Fibroblast of the conjunctiva (primary cell): ENCODE measurements at regions not wholly inside any gene's neighbourhood (a gene's known extent, or its start where the extent isn't known, plus 50 kb on each side); places are given as distances from the start of the nearest gene placed in this dataset.
"Not testable (repeated sequence)": the region's sequence is repeated elsewhere in the genome, so short reads cannot be mapped to it uniquely, and the experiment has no call there.

Experiments
- DNase-seq: peaks from one replicate; pipeline ENCODE4 v3.0.0-alpha.2; 2010; ENCODE audit warnings: low read depth

- no peak for DNase-seq
These were observed 725.3 kb upstream of the NCAM2 start for GRCh38 chr21:20272791-20273362.

DNA sequence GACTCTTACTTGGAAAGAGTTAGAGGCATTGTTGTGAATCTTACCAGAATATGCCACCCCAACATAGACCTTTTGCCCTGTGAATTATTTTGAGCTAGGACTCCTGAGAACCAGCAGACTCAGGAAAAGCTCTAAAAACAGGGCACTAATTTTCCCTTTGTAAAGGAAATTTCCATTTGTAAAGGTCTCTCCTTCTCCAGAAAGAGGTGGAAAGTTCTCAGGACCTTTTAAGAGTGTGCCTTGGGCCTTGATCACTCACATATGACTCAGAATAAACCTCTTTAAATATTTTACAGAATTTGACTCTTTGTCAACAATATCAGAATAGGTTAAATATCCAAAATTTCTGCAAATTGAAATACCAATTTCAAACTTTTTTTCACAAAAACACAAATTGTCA lies 721.8 kb upstream of the NCAM2 start:
- no peak for DNase-seq

- no peak for DNase-seq
These were observed 721.3 kb upstream of the NCAM2 start for GRCh38 chr21:20276954-20277353.

- no peak for DNase-seq
These were observed 714.4 kb upstream of the NCAM2 start for GRCh38 chr21:20283836-20284235.

GRCh38 chr21:20292280-20292679 lies 705.9 kb upstream of the NCAM2 start:
- no peak for DNase-seq

DNA sequence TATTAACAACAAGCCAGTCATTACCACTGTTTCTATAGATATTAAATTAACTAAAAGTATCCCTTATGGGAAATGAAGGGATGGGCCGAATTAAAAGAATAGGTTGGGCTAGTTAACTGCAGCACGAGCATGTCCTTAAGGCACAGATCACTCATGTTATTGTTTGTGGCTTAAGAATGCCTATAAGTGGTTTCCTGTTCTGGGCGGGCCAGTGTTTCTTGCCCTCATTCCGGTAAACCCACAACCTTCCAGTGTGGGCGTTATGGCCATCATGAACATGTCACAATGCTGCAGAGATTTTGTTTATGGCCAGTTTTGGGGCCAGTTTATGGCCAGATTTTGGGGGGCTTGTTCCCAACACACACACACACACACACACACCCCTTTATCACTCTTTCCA lies 705.4 kb upstream of the NCAM2 start:
- DNase-seq: not testable (repeated sequence)

DNA sequence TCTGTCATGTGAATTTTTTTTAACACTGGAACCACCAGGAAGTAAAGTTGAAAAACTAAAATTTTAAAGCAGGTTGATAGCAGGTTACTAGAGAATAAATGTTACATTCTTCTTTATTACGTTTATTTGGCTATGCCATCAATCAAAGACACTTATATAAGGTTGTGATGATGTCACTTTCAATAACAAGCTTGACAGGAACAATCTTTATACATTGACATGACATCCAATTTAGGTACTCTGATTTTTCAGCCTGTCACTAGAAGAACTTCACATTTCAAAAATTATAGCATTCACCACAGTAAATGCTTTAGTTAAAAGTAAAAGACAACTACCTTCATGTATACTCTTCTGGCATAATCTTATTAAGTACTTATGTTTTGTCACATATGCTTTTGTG lies 696.8 kb upstream of the NCAM2 start:
- no peak for DNase-seq

- DNase-seq: no peak
These were observed 696.1 kb upstream of the NCAM2 start for GRCh38 chr21:20302084-20302483.

- DNase-seq: no peak
These were observed 691.4 kb upstream of the NCAM2 start for GRCh38 chr21:20306836-20307235.

DNA sequence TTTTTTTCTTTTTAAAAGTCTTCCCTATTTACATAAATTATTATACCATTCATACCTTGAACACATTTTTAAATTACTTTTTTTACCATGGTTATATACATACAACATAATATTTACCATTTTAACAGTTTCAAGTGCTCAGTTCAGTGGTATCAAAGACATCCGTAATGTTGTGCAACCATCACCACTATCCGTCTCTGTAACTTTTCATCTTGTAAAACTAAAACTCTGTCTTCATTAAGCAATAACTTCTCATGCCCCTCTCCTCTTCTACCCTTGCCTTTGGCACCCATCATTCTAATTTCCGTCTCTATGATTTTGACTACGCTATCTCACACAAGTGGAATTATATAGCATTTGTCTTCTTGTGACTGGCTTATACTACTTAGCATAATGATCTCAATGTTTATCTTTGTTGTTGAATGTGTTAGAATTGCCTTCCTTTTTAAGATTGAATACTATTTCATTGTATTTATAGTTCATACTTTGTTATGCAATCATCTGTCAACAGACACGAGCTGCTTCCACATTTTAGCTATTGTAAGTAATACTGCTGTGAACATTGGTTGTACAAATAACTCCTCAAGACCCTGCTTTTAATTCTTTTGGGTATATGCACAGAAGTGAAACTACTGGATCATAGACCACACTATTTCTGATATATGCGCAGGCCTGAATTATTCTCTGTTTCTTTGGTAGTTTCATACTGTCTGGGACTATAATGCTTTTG lies 689.5 kb upstream of the NCAM2 start:
- no peak for DNase-seq

- no peak for DNase-seq
These were observed 686.9 kb upstream of the NCAM2 start for GRCh38 chr21:20311234-20311787.

DNA sequence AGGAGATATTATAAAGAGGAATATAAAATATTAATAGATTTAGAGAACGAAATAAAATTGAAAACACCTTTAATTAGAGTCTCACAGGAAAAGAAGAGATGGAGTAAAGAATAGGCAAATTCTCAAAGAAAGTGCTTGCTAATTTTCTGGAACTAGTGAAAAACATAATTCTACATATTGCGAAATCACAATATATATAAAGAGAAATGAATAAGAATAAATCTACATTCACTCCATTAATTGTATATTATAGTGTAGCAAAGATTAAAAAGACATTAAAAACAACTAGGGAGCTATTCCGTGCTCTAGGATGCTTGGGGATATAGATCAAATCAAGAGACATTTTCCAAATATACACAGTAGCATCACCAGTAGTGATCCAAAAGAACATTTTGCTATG lies 685.2 kb upstream of the NCAM2 start:
- no peak for DNase-seq

DNA sequence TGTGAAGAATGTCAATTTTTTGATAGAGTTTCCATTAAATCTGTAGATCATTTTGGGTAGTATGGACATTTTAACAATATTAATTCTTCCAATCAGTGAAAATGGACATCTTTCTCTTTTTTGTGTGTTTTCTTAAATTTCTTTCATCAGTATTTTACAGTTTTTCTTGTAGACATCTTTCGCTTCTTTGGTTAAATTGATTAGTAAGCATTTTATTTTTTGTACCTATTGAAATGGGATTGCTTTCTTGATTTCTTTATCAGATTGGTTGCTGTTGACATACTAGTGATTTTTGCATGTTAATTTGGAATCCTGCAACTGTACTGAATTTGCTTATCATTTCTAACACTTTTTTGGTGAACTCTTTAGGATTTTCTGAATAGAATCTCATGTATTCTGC lies 683.2 kb upstream of the NCAM2 start:
- no peak for DNase-seq

DNA sequence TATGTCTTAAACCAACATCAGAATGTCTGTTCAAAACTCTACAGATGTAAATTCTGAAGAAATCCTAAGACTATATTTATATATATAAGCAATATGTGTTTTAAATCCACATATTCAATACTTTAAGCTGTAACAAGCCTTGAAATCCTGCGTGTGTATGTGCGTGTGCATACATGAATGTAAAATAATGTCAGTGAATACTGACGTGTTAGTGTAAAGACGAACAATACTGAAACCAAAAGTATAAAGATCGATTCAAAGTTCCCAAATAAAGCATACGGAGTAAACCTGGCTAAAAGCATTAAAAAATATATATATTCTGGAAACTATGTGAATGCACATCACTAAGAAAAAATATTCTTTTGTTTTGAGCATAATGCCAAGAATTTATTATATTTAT lies 668.6 kb upstream of the NCAM2 start:
- DNase-seq: no peak

- no peak for DNase-seq
These were observed 667.6 kb upstream of the NCAM2 start for GRCh38 chr21:20330652-20331051.

- no peak for DNase-seq
These were observed 663.6 kb upstream of the NCAM2 start for GRCh38 chr21:20334585-20334984.

DNA sequence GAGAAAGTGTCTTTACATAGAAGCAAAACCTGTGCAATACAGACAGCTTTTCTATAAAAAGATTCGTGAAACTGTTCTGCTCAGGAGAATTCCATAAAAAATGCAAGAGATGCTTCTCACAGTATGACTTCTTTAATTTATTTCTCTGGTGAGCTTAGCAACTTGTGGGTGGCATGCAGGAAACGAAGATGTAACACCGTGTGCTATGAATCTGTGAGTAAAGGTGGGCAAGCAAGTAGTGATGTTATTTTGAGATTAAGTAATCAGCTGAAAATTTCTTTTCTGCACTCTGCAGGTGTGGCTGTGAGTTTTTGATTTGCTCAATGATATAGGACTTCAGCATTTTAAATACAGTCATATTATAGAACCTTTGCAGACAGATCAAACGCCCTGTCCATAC lies 656.8 kb upstream of the NCAM2 start:
- DNase-seq: no peak

GRCh38 chr21:20343186-20343585 lies 655.0 kb upstream of the NCAM2 start:
- DNase-seq: no peak

GRCh38 chr21:20351138-20351537 lies 647.1 kb upstream of the NCAM2 start:
- no peak for DNase-seq

GRCh38 chr21:20353351-20353750 lies 644.9 kb upstream of the NCAM2 start:
- no peak for DNase-seq

DNA sequence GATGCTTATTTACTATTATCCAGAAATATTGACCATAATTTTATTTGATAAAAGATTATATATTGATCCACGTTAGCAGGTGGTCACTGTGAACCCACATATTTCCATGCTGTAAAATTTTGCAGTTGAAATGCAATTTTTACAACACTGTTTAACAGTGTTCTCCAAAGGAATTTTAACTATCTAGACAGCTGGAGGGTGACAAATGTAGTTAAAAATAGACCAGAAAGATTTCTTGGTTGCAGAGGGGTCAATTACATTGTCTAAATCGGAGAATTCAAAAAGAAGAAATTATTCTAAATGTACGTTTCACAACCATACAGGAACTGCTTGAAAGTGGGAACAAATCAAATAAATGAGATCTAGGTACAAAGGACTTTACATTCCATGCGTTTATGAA lies 625.2 kb upstream of the NCAM2 start:
- no peak for DNase-seq

DNA sequence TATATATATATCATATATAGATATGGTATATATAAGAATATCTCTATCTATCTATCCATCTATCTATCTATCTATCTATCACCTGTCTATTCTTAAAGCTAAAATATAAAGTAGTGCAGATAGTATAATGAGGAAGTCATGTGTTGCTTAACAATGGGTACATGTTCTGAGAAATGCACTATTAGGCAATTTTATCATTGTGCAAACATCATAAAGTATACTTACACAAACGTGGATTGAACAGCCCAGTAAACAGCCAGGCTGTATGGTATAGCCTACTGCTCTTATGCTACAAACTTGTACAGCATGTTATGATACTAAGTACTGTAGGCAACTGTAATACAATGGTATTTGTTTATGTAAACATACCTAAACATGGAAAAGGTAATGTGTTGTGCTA lies 621.0 kb upstream of the NCAM2 start:
- DNase-seq: no peak

GRCh38 chr21:20388400-20388799 lies 609.8 kb upstream of the NCAM2 start:
- DNase-seq: no peak

DNA sequence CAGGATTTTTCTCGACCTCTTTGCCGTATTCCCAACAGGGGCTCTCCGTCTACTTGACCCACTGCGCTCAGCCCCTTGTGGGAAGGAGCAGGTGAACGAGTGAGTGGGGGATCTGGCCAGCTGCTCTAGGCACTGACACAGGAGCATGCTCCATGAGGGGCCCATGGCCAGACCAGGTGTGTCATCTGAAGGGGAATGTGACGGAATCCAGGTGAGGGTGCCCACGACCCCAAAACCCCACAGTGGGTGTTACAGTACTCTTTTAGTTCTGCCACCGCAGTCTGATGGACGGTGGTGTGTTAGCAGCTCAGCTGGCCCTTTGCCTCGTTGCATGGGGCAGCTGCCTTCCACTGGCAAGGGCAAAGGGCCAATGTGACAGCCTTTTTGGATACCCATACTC lies 601.4 kb upstream of the NCAM2 start:
- no peak for DNase-seq
